Smooth muscle cell (in vitro differentiated cells): ENCODE measurements at regions not wholly inside any gene's neighbourhood (a gene's known extent, or its start where the extent isn't known, plus 50 kb on each side); places are given as distances from the start of the nearest gene placed in this dataset.

Source experiments
- DNase-seq: peaks from one replicate; lab custom pipeline; 2025; ENCODE audit not compliant: unreplicated experiment; lab: John Stamatoyannopoulos, UW
- H2AFZ ChIP-seq: fragments of 200-600 bp; sonication (generic); 2 replicates; pipeline ENCODE4 v1.6.0; 2016; ENCODE audit warnings: antibody characterized with exemption, low read depth, mild to moderate bottlenecking
- H3F3A ChIP-seq: fragments of 200-600 bp; sonication (generic); 2 replicates; pipeline ENCODE4 v1.6.0; 2017; ENCODE audit warnings: antibody characterized with exemption, low read depth
- H3K27ac ChIP-seq: fragments of 200-600 bp; sonication (generic); 2 replicates; pipeline ENCODE4 v1.5.1; 2016; ENCODE audit warnings: low read depth, mild to moderate bottlenecking
- H3K27me3 ChIP-seq: fragments of 200-600 bp; sonication (generic); 2 replicates; pipeline ENCODE4 v1.6.1; 2016; ENCODE audit warnings: low read depth, mild to moderate bottlenecking
- H3K36me3 ChIP-seq: fragments of 200-600 bp; sonication (generic); 2 replicates; pipeline ENCODE4 v1.5.1; 2016; ENCODE audit warnings: low read depth
- H3K4me1 ChIP-seq: fragments of 200-600 bp; sonication (generic); 2 replicates; pipeline ENCODE4 v1.5.1; 2016; ENCODE audit warnings: low read depth
- H3K4me2 ChIP-seq: fragments of 200-600 bp; sonication (generic); 2 replicates; pipeline ENCODE4 v1.6.0; 2016; ENCODE audit warnings: mild to moderate bottlenecking
- H3K4me3 ChIP-seq: fragments of 200-600 bp; sonication (generic); 2 replicates; pipeline ENCODE4 v1.5.1; 2016; ENCODE audit warnings: mild to moderate bottlenecking
- H3K79me2 ChIP-seq: fragments of 200-600 bp; sonication (generic); 2 replicates; pipeline ENCODE4 v1.6.0; 2016; ENCODE audit warnings: low read depth, mild to moderate bottlenecking
- H3K9ac ChIP-seq: fragments of 200-600 bp; sonication (generic); 2 replicates; pipeline ENCODE4 v1.6.0; 2016; ENCODE audit warnings: low read depth
- H3K9me3 ChIP-seq: fragments of 200-600 bp; sonication (generic); replicated peaks from 2 replicates; pipeline ENCODE4 v1.5.1; 2016; ENCODE audit warnings: low read depth
- H4K20me1 ChIP-seq: fragments of 200-600 bp; sonication (generic); 2 replicates; pipeline ENCODE4 v1.6.0; 2016; ENCODE audit warnings: low read depth
- CTCF ChIP-seq: fragments of 200-600 bp; sonication (generic); IDR thresholded peaks from 2 replicates; pipeline ENCODE4 v1.5.1; 2017; ENCODE audit warnings: borderline replicate concordance, mild to moderate bottlenecking, antibody characterized with exemption; ENCODE audit not compliant: insufficient read depth, poor library complexity, severe bottlenecking
- WGBS: methylation state at CpG from one replicate; pipeline ENCODE4 v1.1.7; 2016; ENCODE audit warnings: low lambda C conversion rate; 5-methylcytosine and 5-hydroxymethylcytosine counted together

- TF ChIP-seq CTCF: no peak
- no peak overlapping the region for H3K4me3 ChIP-seq
- no peak overlapping the region for H3K4me2 ChIP-seq
- no peaks in the 10 kb centered on the region for H3K27me3 ChIP-seq
- no peaks in the 10 kb centered on the region for H3K36me3 ChIP-seq
- no peaks in the 10 kb centered on the region for H3K4me1 ChIP-seq
- H4K20me1 ChIP-seq: no peaks in the 10 kb centered on the region
- H3K9ac ChIP-seq: no peak overlapping the region
- DNase-seq: no peak
- no peaks in the 10 kb centered on the region for H3K79me2 ChIP-seq
- H3K9me3 ChIP-seq: no peaks in the 10 kb centered on the region
- H2AFZ ChIP-seq: no peak overlapping the region
- H3F3A ChIP-seq: no peaks in the 10 kb centered on the region
- no peak overlapping the region for H3K27ac ChIP-seq
- WGBS: 73% methylated on average over 2 of the region's 2 CpGs
Measured at GRCh38 chr13:54879036-54879435, 1850.4 kb downstream of the OLFM4 start.

DNA sequence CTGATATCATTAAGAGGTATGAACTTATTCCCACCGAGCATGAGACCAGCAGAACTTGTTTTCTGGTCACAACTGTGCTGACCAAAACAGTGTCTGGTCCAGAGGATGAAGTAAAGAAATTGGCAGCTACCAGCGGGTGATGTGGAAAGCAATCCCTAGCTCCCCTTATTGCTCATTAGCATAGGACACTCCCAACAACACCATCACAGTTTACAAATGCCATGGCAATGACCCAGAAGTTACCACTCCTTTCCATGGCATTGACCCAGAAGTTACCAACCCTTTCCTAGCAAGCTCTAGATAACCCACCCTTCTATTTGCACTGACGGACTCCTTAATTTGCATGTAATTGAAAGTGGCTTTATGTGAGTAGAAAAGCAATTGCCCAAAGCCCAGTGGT lies 1856.1 kb downstream of the OLFM4 start:
- Histone ChIP-seq H3K79me2 (no peaks in the 10 kb centered on the region), H3F3A (no peaks in the 10 kb centered on the region), H3K4me1 (no peaks in the 10 kb centered on the region), H3K36me3 (no peaks in the 10 kb centered on the region), H3K27ac (no peak overlapping the region), H2AFZ (no peak overlapping the region), H4K20me1 (no peaks in the 10 kb centered on the region), H3K4me2 (no peak overlapping the region), H3K9ac (no peak overlapping the region), H3K4me3 (no peak overlapping the region), H3K9me3 (no peaks in the 10 kb centered on the region), H3K27me3 (no peaks in the 10 kb centered on the region)
- WGBS: 87% methylated on average over 3 of the region's 3 CpGs
- DNase-seq: no peak
- no peak for TF ChIP-seq CTCF

DNA sequence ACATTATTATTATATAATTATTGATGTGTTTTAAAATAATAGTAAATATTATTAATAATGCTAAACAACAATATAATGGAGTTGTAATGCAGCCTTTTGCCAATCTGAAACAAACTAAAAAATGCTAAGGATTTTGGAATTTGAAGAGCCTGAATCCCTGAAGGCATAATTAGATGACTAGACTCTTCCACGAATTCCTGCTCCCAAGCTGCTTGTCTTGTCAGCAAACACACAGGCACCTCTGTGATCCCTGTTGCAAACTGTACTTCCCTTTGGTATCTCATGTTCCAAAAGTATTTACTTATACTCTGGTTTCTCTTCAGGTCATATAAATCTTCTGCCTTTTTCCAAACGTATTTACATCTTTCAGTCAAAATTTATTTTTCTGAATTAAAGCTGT lies 1862.4 kb downstream of the OLFM4 start:
- Histone ChIP-seq H3K9ac (no peak overlapping the region), H2AFZ (no peak overlapping the region), H3K36me3 (no peaks in the 10 kb centered on the region), H3K79me2 (no peaks in the 10 kb centered on the region), H3F3A (no peaks in the 10 kb centered on the region), H3K4me3 (no peak overlapping the region), H3K9me3 (no peaks in the 10 kb centered on the region), H3K27ac (no peak overlapping the region), H3K4me1 (no peaks in the 10 kb centered on the region), H4K20me1 (no peaks in the 10 kb centered on the region), H3K27me3 (no peaks in the 10 kb centered on the region), H3K4me2 (no peak overlapping the region)
- WGBS: 54% methylated on average over 2 of the region's 2 CpGs
- no peak for TF ChIP-seq CTCF
- no peak for DNase-seq

DNA sequence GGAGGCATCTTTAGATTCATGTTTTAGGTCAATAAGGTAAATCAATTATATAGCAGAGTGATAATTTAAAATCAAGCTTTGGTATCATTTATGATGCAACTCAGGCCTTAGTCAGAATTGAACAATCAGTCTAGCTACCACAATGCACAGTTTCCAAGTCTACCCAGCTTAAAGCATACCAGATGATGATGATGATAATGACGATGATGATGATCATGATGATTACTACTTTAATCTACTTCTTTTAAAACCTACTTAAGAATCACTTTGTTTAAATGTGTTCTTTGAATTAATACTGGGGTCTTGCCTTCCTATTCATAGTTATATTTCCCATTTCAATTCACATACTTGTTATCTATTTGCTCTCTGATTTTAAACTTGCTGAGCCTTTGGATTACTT lies 1872.7 kb downstream of the OLFM4 start:
- no peaks in the 10 kb centered on the region for H3F3A ChIP-seq

More for the DNA sequence above, 1872.7 kb downstream of the OLFM4 start:
- Histone ChIP-seq H3K4me1 (no peaks in the 10 kb centered on the region), H3K27ac (no peak overlapping the region), H3K27me3 (no peaks in the 10 kb centered on the region), H2AFZ (no peak overlapping the region), H4K20me1 (no peaks in the 10 kb centered on the region), H3K9ac (no peak overlapping the region), H3K9me3 (no peaks in the 10 kb centered on the region), H3K79me2 (no peaks in the 10 kb centered on the region), H3K36me3 (no peaks in the 10 kb centered on the region), H3K4me3 (no peak overlapping the region), H3K4me2 (no peak overlapping the region)
- TF ChIP-seq CTCF: no peak
- WGBS: 98% methylated on average over 1 of the region's 1 CpG
- DNase-seq: no peak
